NCI-H2196 (cell line): ENCODE measurements at regions not wholly inside any gene's neighbourhood (a gene's known extent, or its start where the extent isn't known, plus 50 kb on each side); places are given as distances from the start of the nearest gene placed in this dataset.

ENCODE experiments used
- DNase-seq: peaks from one replicate; lab custom pipeline; 2025; ENCODE audit not compliant: unreplicated experiment; lab: John Stamatoyannopoulos, UW

DNA sequence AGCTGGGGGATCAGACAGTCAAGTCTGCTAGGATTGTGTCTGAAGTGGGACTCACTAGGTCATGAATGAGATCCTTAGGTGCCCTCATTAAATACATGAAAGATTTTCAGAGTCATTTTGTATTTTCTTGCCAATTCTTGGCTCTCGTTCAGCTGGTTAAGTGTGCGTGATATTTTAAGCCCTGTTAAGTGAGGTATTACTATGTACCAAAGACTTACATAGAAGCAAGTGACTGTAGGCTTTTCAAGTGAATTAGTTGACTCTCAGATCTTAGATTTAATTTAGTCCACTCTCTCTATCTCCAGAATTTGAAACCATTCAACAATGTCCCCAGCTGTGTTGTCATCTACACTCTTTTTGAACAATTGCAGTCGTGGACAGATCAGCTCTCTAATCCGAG is 219.4 kb downstream of the FOXL1 start:
- no peak for DNase-seq

DNA sequence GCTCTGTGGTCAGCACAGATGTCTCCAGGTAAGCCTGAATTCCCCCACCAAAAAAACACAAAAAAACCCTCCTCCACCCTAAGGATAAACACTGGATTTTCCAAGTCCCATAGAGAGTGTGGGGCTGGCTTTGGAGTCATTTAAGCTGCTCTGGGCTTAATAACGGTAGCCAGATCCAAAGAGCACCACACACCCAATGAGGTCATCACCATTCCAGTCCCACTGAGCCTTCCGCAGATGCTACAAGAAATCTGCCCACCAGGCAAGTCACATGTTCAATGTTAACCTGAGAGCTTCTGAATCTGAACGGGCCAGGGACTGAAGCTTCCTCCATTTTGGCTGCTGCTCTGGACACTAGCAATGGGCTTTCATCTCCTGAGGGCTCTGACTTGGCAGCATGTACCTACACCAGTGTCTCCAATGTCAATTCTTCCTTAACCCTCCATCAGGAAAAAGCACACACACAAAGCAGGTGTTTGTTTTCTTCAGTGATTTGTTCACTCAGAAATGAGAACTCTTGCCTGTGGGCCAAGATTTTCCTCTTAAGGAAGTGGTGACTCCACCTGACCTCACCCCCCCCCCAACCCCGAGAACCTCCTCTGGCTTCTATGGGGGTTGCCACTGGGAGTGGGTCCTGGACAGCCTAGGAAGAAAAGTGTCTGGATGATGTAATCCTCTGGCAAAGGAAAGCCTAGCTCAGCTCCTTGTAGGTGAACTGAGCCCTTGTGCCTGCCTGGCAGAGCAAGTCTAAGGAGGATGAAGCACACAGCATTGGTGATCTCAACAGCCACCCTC is 220.1 kb downstream of the FOXL1 start:
- no peak for DNase-seq

GRCh38 chr16:86799367-86799766 is 221.0 kb downstream of the FOXL1 start:
- no peak for DNase-seq

- DNase-seq: no peak
Measured at GRCh38 chr16:86800894-86801293, 222.5 kb downstream of the FOXL1 start.

GRCh38 chr16:86802013-86802412 is 223.7 kb downstream of the FOXL1 start:
- DNase-seq: no peak

- DNase-seq: no peak
Measured at GRCh38 chr16:86805188-86805587, 226.8 kb downstream of the FOXL1 start.

GRCh38 chr16:86806181-86806837 is 228.0 kb downstream of the FOXL1 start:
- no peak for DNase-seq

GRCh38 chr16:86806838-86807351 is 228.5 kb downstream of the FOXL1 start:
- DNase-seq: no peak

- no peak for DNase-seq
Measured at GRCh38 chr16:86808863-86809444, 230.6 kb downstream of the FOXL1 start.

DNA sequence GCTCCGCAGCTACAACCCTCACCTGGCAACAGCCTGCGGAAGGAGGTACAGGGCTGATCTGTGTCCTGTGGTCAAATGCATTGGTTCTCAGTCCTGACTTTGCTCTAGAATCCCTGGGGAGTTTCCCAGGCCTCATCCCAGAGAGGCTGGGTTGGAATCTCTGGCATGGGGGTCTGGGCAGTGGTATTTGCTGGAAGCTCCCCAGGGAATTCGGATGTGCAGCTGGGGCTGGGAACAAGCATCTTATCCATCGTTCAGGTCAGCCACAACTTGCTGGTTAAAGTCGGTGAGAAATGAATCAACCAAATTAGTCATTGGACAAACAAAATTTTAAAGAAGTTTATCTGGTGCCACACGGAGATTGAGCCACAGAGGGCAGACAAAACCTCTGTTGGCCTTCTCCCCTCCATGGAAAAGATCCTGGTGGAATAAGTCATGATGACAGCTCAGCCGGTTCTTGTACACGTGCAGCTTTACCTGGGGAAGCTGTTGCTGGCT is 231.2 kb downstream of the FOXL1 start:
- no peak for DNase-seq

DNA sequence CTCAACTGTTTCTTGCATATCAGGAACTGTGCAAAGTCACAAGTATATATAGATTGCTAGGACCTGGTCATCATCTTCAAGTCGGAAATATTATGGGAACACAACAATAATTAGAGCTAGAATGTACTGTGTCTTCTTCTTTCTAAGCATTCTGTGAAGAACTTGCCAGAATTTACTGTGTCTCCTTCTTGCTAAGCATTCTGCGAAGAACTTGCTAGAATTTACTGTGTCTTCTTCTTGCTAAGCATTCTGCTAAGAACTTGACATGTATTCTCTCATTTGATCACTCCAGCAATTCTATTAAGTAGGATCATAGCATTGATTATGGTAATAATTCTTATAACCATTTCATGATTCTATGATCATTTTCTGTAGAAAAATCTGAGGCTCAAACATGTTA is 231.7 kb downstream of the FOXL1 start:
- DNase-seq: no peak

DNA sequence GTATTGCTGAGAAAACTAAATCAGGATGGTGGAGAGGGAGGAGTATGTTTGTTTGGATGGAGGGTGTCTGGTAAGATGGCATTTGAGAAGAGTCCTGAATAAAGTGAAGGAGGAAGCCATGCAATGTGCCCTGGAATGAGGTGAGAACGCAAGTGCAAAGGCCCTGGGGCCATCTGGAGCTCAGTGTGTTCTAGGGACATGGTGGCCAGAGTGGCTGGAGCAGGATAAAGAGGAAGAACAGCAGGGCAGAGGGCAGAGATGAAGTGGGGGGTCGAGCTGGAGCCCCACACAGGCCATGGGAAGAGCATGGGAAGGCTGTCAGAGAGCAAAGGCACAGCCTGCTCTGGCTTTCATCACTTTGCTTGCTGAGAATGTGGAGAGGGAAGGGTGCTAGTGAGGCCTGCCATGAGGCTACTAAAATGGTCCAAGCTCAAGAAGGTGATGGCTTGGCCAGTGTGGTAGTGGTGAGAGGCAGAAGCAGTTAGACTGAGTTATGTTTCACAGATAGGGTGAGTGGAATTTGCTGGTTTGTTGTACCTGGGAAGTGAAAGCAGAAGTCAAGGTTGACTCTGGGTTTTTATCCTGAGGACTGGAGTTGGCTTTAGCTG is 234.1 kb downstream of the FOXL1 start:
- no peak for DNase-seq

DNA sequence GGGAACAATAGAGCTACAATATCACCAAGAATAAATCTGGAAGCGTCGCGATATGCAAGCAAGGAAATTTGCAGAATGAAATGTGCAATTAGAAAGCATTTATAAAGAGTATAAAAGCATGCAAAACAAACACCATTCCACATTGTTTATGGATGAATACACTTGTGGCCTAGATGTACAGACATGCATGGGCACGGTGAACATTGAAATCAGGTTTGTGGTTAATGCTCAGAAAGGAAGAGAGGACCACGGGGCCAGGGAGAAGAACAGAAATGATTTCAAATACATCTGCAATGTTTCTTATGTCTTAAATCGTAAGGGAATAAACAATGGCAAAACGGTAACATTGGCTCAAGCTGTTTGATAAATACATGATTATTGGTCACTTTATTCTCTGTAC is 235.9 kb downstream of the FOXL1 start:
- DNase-seq: no peak

DNA sequence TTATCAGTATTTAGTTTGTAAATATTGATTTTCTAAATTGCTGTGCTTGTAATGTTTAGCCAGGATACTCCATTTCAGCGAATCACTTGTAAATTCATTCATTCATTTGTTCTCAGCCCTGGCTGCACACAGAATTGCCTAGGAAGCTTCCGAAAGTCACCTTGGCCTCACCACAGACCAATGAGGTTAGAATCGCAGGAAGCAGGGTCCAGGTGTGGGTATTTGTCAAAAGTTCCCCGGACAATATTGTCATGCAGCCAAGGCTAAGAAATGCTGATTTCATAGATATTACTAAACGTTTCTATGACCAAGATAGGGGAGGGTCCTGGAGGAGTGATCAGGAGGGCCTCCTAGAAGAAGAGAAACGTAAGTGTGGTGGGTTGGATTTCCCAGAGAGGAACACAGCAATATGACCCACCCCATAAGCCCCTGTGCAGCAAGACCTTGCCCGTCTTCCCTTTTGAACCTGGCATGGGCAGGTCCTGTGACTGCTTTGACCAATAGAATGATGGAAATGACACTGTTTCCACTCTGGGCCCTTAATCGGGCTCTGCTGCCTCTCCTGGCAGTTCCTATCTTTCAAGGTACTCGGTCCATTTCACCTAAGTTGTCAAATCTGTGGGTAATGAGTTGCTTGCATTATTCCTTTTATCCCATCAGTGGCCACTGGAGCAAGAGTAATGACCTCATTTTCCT is 238.7 kb downstream of the FOXL1 start:
- DNase-seq: no peak

- no peak for DNase-seq
Measured at GRCh38 chr16:86818671-86819532, 240.6 kb downstream of the FOXL1 start.

DNA sequence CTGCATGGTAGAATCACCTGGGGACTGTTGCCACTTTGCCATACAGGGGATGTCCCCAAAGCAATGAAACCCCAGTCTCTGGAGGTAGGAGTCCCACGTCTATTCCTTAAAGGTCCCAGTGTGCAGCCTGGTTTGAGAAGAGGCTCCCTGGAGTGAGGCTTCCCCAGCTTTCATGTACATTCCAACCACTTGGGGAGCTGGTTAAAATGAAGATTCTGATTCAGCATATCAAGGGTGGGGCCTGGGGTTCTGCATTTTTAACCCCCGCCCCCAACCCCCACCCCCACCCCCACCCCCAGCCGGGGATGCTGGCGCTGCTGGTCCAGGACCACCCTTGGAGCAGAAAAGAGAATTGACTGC is 241.2 kb downstream of the FOXL1 start:
- no peak for DNase-seq

DNA sequence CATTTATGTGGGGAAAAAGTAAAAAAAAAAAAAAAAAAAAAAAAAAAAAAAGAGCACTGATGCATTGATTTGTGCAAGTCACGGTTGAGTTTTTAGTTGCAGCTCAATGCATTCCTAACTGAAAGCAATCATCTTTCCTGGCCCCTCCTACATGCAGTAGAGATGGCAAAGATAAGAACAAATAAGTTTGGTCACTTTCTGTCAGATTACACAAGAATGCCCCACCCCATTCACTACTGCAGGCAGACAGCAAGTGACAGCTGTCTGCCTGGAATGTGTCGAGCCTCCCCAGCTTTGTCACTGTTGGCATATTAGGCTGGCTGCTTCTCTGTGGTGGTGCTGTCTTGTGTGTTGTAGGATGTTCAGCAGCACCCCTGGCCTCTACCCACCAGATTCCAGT is 243.5 kb downstream of the FOXL1 start:
- no peak for DNase-seq

DNA sequence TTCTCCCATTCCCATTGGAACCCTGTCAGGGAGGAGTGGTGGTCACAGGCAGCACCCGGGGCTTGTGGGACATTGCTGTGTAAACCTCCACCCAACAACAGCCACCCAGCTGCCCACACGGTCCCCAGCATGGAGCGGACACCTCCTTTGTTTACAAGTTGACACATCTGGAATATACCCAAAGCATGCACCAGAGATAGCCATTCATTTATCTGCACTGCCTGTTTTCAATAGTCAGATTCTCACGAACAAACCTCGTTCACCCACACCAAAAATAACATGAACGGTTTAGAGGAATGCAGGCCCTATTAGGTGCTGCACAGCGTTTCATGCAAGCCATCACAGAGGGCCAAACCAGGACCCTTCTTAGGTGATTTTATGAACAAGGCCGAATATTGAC is 244.8 kb downstream of the FOXL1 start:
- DNase-seq: no peak

DNA sequence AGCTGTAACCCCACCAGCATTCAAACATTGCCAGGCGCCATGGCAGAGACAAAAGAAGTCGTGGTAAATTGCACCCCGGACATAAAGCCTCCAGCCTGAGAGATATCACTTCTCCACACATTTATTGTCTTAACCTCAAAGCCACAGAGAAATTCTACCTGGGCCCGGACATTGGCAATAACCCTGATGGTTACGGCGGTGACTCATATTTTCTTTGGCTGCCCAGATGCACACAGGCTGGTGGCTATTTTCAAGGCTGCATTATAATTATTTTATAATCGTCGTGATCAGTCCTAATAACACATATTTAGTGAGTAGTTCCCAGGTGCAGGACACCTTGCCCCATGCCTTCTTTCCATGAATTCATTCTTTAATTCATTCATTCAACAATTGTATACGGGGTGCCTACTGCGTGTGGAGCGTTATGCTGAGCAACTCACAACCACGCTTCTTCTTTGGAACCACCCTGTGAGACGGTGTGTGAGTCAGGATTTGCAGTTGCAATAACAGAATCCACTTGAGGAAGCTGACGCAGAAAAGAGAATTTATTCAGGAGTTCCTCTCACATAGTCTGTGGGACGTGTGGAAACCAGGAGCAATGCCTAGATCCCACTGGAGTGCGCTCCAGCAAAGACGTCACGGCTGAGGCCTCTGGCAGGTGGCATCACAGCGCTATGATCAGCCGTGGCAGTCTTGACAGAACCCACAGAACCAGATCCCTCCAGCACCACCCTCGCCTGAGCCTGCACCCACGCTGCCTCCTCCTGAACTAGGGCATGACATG is 245.7 kb downstream of the FOXL1 start:
- no peak for DNase-seq
